ENCODE measurements at regions not wholly inside any gene's neighbourhood (a gene's known extent, or its start where the extent isn't known, plus 50 kb on each side); places are given as distances from the start of the nearest gene placed in this dataset.

DNA sequence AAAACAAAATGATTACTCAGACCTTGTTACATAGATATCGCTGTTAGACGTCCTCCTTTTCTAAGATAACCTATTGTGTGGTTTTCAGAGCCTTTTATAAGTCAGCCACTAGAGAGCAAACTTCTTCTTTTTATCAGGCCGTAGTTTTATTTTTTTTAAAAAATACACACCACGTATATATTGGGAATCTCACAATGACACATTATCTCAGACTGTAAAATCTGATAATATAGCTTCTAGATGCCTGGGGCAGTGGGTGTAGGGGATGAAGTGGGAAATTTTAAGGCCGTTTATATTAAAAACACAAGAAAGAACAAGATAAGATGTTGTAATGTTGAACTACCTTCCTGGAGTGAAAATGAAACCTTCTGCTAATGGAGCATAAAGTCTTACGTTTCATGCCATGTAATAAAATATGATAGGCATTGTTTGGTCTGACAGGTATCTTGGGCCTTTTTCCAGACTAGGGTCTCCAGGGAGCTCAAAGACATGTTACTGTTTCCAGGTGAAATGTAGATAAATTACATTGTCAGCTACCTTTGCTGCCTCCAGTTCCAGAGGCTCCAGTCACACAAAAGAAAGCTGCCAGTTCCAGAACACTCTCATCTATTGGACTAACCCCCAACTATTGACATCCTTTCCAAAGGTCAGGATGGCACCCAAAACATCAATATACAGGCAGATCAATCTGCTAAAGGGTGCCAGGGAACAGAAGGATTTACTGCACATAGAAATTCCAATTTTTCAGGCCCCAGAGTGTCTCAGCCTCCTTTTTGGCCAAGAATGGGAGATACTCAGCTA, 130.2 kb upstream of the AKIRIN2 start:
- TF ChIP-seq, protein P1, sequence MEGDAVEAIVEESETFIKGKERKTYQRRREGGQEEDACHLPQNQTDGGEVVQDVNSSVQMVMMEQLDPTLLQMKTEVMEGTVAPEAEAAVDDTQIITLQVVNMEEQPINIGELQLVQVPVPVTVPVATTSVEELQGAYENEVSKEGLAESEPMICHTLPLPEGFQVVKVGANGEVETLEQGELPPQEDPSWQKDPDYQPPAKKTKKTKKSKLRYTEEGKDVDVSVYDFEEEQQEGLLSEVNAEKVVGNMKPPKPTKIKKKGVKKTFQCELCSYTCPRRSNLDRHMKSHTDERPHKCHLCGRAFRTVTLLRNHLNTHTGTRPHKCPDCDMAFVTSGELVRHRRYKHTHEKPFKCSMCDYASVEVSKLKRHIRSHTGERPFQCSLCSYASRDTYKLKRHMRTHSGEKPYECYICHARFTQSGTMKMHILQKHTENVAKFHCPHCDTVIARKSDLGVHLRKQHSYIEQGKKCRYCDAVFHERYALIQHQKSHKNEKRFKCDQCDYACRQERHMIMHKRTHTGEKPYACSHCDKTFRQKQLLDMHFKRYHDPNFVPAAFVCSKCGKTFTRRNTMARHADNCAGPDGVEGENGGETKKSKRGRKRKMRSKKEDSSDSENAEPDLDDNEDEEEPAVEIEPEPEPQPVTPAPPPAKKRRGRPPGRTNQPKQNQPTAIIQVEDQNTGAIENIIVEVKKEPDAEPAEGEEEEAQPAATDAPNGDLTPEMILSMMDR (IDR thresholded peaks at IDR 0.05), result peak in 1 of 3 donors; percentile 22
- no peak for TF ChIP-seq EP300 (IDR thresholded peaks at IDR 0.05)
- TF ChIP-seq POLR2A (IDR thresholded peaks at IDR 0.05), result no peak

Measured in ovary (tissue), 3 donors.